ENCODE measurements at regions not wholly inside any gene's neighbourhood (a gene's known extent, or its start where the extent isn't known, plus 50 kb on each side); places are given as distances from the start of the nearest gene placed in this dataset.

DNA sequence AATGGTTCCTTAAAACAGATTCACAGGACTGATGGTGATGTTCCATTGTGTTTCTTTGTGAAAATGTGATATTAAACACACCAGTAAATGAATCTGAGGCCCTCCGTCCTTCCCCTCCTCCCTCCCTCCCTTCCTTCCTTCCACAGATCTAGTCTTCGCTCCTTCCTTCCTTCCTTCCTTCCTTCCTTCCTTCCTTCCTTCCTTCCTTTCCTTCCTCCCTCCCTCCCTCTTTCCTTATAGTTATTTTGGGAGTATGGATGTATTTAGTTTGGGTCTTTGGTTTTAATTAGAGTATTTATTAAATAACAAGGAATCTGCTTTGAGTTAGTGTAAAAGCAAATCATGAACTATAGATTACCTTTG lies 410.8 kb downstream of the PCNX1 start:
- H4K20me1 ChIP-seq (ENCODE audit: insufficient read depth, low read length), result no peaks in the 10 kb centered on the region
- peaks cover 24% of the 10 kb centered on the region for H3K4me1 ChIP-seq (ENCODE audit: insufficient read depth, low read length, severe bottlenecking)
- no peak overlapping the region for H2AFZ ChIP-seq (ENCODE audit: low read length)
- H3K79me2 ChIP-seq (ENCODE audit: insufficient read depth, low read length), result no peaks in the 10 kb centered on the region
- no peak overlapping the region for H3K4me3 ChIP-seq (ENCODE audit: low read depth, low read length, poor library complexity, severe bottlenecking)
- H3F3A ChIP-seq (ENCODE audit: insufficient read depth, low read length), result no peaks in the 10 kb centered on the region
- H3K9ac ChIP-seq (ENCODE audit: low read length), result no peak overlapping the region
- H3K27ac ChIP-seq (ENCODE audit: low read depth, low read length, poor library complexity, severe bottlenecking), result no peak overlapping the region
- TF ChIP-seq, protein P1, sequence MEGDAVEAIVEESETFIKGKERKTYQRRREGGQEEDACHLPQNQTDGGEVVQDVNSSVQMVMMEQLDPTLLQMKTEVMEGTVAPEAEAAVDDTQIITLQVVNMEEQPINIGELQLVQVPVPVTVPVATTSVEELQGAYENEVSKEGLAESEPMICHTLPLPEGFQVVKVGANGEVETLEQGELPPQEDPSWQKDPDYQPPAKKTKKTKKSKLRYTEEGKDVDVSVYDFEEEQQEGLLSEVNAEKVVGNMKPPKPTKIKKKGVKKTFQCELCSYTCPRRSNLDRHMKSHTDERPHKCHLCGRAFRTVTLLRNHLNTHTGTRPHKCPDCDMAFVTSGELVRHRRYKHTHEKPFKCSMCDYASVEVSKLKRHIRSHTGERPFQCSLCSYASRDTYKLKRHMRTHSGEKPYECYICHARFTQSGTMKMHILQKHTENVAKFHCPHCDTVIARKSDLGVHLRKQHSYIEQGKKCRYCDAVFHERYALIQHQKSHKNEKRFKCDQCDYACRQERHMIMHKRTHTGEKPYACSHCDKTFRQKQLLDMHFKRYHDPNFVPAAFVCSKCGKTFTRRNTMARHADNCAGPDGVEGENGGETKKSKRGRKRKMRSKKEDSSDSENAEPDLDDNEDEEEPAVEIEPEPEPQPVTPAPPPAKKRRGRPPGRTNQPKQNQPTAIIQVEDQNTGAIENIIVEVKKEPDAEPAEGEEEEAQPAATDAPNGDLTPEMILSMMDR (IDR thresholded peaks at IDR 0.05; ENCODE audit: low read length), result no peak
- TF ChIP-seq EZH2 (IDR thresholded peaks at IDR 0.05; ENCODE audit: borderline replicate concordance, low read length), result no peak
- no peaks in the 10 kb centered on the region for H3K27me3 ChIP-seq (ENCODE audit: insufficient read depth, low read length)
- no peaks in the 10 kb centered on the region for H3K36me3 ChIP-seq (ENCODE audit: insufficient read depth, low read length)
- no peak overlapping the region for H3K4me2 ChIP-seq (ENCODE audit: low read length)
- no peaks in the 10 kb centered on the region for H3K9me3 ChIP-seq (ENCODE audit: low read length)
- H3K9me2 ChIP-seq (ENCODE audit: low read depth, low read length), result no peaks in the 10 kb centered on the region

DNA sequence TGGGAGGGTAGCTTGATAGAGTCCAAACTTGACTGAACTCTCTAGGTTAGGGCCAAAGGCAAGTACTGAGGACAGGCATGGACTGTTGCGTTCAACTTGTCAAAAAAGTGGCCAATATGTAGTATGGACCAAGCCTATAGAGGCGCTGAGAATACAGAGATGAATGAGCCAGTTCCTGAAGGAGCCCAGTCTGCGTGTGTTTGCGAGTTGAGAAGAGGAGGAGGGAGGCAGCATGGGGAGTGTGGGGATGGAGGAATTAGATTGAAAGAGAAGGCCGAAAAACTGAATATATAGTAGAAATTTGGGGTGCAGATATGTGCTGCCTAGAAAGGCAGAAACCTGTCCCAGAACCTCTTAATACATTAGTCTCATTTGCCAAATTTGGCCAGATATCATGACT lies 412.4 kb downstream of the PCNX1 start:
- Histone ChIP-seq H3K4me1 (ENCODE audit: insufficient read depth, low read length, severe bottlenecking) (peaks cover 39% of the 10 kb centered on the region), H3K9me2 (ENCODE audit: low read depth, low read length) (no peaks in the 10 kb centered on the region), H3F3A (ENCODE audit: insufficient read depth, low read length) (no peaks in the 10 kb centered on the region), H3K9me3 (ENCODE audit: low read length) (no peaks in the 10 kb centered on the region), H3K4me3 (ENCODE audit: low read depth, low read length, poor library complexity, severe bottlenecking) (peak overlapping the region; percentile 94), H3K79me2 (ENCODE audit: insufficient read depth, low read length) (peaks cover 10% of the 10 kb centered on the region; the same call in 1 of the 2 replicates), H4K20me1 (ENCODE audit: insufficient read depth, low read length) (no peaks in the 10 kb centered on the region), H3K9ac (ENCODE audit: low read length) (peak overlapping the region; percentile 58), H3K27me3 (ENCODE audit: insufficient read depth, low read length) (no peaks in the 10 kb centered on the region), H3K4me2 (ENCODE audit: low read length) (peak overlapping the region; percentile 88), H3K36me3 (ENCODE audit: insufficient read depth, low read length) (no peaks in the 10 kb centered on the region), H3K27ac (ENCODE audit: low read depth, low read length, poor library complexity, severe bottlenecking) (no peak overlapping the region), H2AFZ (ENCODE audit: low read length) (no peak overlapping the region)
- TF ChIP-seq, protein P1 (IDR thresholded peaks at IDR 0.05; ENCODE audit: low read length), result 0 out of 2 replicates have a peak, but pooled peaks have one; percentile 6
- no peak for TF ChIP-seq EZH2 (IDR thresholded peaks at IDR 0.05; ENCODE audit: borderline replicate concordance, low read length)

DNA sequence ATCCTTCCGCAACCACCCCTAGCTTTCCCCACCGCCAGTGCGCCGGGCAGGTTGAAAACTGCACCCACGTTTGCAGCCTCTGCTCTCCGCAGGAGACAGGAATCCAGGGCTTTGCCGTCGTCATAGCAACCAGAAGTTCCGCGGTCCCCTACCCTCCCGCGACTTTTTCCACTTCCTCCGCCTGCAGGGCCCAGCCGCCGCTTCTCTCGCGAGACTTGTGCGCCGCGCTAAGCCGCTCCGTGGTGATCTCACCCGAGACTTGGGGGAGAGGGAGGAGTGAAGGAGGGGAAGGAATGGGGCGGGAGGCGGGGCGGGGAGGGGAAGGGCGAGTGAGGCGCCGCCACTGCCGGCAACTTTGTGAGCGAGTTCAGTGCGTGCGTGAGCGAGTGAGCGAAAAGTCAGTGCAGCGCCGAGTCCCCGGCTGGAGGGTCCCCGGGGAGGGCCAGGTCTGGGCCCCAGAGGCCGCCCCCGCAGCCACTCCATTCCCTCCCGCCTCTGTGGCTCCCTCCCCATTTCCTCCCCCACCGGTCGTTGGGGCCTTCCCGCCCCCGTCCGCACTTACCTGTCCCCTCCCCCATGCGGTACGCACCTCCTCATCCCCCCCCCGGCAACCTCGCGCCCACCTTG lies 413.0 kb downstream of the PCNX1 start, which contains the start of gene SIPA1L1:
Gene SIPA1L1, plus strand, starts transcription at position 370 of the 627 bp plus-strand sequence.
- H3K4me1 ChIP-seq (ENCODE audit: insufficient read depth, low read length, severe bottlenecking), result peaks cover 44% of the 10 kb centered on the region

More for the DNA sequence above, 413.0 kb downstream of the PCNX1 start, which contains the start of gene SIPA1L1:
- no peak within 1 kb of the TSS for H2AFZ ChIP-seq (ENCODE audit: low read length)
- H3K79me2 ChIP-seq (ENCODE audit: insufficient read depth, low read length), result peaks cover 10% of the 10 kb centered on the region; the same call in 1 of the 2 replicates
- H3K27ac ChIP-seq (ENCODE audit: low read depth, low read length, poor library complexity, severe bottlenecking), result peak within 1 kb of the TSS; percentile 67
- H3K4me3 ChIP-seq (ENCODE audit: low read depth, low read length, poor library complexity, severe bottlenecking), result peak within 1 kb of the TSS; percentile 94
- no peaks in the 10 kb centered on the region for H3K36me3 ChIP-seq (ENCODE audit: insufficient read depth, low read length)
- H3K4me2 ChIP-seq (ENCODE audit: low read length), result peak within 1 kb of the TSS; percentile 88
- peak within 1 kb of the TSS; percentile 85 for H3K9ac ChIP-seq (ENCODE audit: low read length)
- no peaks in the 10 kb centered on the region for H3K27me3 ChIP-seq (ENCODE audit: insufficient read depth, low read length)
- H3F3A ChIP-seq (ENCODE audit: insufficient read depth, low read length), result no peaks in the 10 kb centered on the region
- no peaks in the 10 kb centered on the region for H4K20me1 ChIP-seq (ENCODE audit: insufficient read depth, low read length)
- TF ChIP-seq, protein P1 (IDR thresholded peaks at IDR 0.05; ENCODE audit: low read length), result no peak
- no peak for TF ChIP-seq EZH2 (IDR thresholded peaks at IDR 0.05; ENCODE audit: borderline replicate concordance, low read length)
- H3K9me3 ChIP-seq (ENCODE audit: low read length), result no peaks in the 10 kb centered on the region
- no peaks in the 10 kb centered on the region for H3K9me2 ChIP-seq (ENCODE audit: low read depth, low read length)

Data from OCI-LY1 (cell line).